Mesodermal cell (in vitro differentiated cells): ENCODE measurements at regions not wholly inside any gene's neighbourhood (a gene's known extent, or its start where the extent isn't known, plus 50 kb on each side); places are given as distances from the start of the nearest gene placed in this dataset.

ENCODE experiments used
- H3K27ac ChIP-seq: 2 replicates; pipeline ENCODE4 v1.7.0; 2013; ENCODE audit warnings: mild to moderate bottlenecking, low read depth, low read length, moderate library complexity; ENCODE audit not compliant: severe bottlenecking
- H3K36me3 ChIP-seq: 2 replicates; pipeline ENCODE4 v1.7.1; 2013; ENCODE audit warnings: mild to moderate bottlenecking, low read length, moderate library complexity; ENCODE audit not compliant: control insufficient read depth, insufficient read depth
- H3K4me1 ChIP-seq: one replicate; pipeline ENCODE4 v1.7.1; 2013; ENCODE audit warnings: mild to moderate bottlenecking, low read length; ENCODE audit not compliant: insufficient read depth, control insufficient read depth, poor library complexity, severe bottlenecking
- H3K4me3 ChIP-seq: 2 replicates; pipeline ENCODE4 v1.7.0; 2013; ENCODE audit warnings: low read length, control low read depth, mild to moderate bottlenecking; ENCODE audit not compliant: insufficient read depth, poor library complexity, severe bottlenecking; ENCODE audit errors: extremely low read depth
- H3K9me3 ChIP-seq: 2 replicates; pipeline ENCODE4 v1.7.1; 2013; ENCODE audit warnings: mild to moderate bottlenecking, low read length, moderate library complexity; ENCODE audit not compliant: control insufficient read depth
- WGBS, 2 experiments: methylation state at CpG; one replicate each; pipeline ENCODE4 v1.1.5; 2013; ENCODE audit warnings: missing lambda C conversion rate in 2 of 2; ENCODE audit not compliant: insufficient coverage in 2 of 2; 5-methylcytosine and 5-hydroxymethylcytosine counted together

- Histone ChIP-seq H3K4me1 (peaks cover 13% of the 10 kb centered on the region), H3K27ac (no peak overlapping the region), H3K4me3 (no peak overlapping the region), H3K36me3 (no peaks in the 10 kb centered on the region), H3K9me3 (no peaks in the 10 kb centered on the region)
- WGBS, 2 experiments = 100% methylated on average over 1 of the region's 1 CpG
Observed at GRCh38 chr4:4695497-4695896, 153.6 kb upstream of the STX18 start.

- no peak overlapping the region for H3K27ac ChIP-seq
- peaks cover 13% of the 10 kb centered on the region for H3K4me1 ChIP-seq
- no peak overlapping the region for H3K4me3 ChIP-seq
- no peaks in the 10 kb centered on the region for H3K9me3 ChIP-seq
- H3K36me3 ChIP-seq = no peaks in the 10 kb centered on the region
Observed at GRCh38 chr4:4694827-4695226, 153.0 kb upstream of the STX18 start.

- 45 to 54% methylated on average over 5 of the region's 5 CpGs for whole genome bisulfite sequencing, 2 experiments
- Histone ChIP-seq H3K4me1 (peaks cover 13% of the 10 kb centered on the region), H3K9me3 (no peaks in the 10 kb centered on the region), H3K4me3 (no peak overlapping the region), H3K27ac (peak overlapping the region; percentile 53), H3K36me3 (no peaks in the 10 kb centered on the region)
Observed at GRCh38 chr4:4694296-4694772, 152.5 kb upstream of the STX18 start.

- H3K27ac ChIP-seq = no peak overlapping the region
- H3K9me3 ChIP-seq = no peaks in the 10 kb centered on the region
- no peaks in the 10 kb centered on the region for H3K36me3 ChIP-seq
- H3K4me3 ChIP-seq = no peak overlapping the region
- peaks cover 14% of the 10 kb centered on the region for H3K4me1 ChIP-seq
- 88 to 89% methylated on average over 5 to 8 of the region's 8 CpGs for WGBS, 2 experiments
Observed at GRCh38 chr4:4693755-4694295, 152.0 kb upstream of the STX18 start.

GRCh38 chr4:4693258-4693657, 151.4 kb upstream of the STX18 start:
- Histone ChIP-seq H3K4me3 (no peak overlapping the region), H3K27ac (no peak overlapping the region), H3K9me3 (no peaks in the 10 kb centered on the region), H3K4me1 (peaks cover 19% of the 10 kb centered on the region), H3K36me3 (no peaks in the 10 kb centered on the region)
- 80 to 87% methylated on average over 1 to 3 of the region's 3 CpGs for WGBS, 2 experiments

GRCh38 chr4:4690854-4691253, 149.0 kb upstream of the STX18 start:
- H3K27ac ChIP-seq = no peak overlapping the region
- H3K4me3 ChIP-seq = no peak overlapping the region
- no peaks in the 10 kb centered on the region for H3K36me3 ChIP-seq
- H3K9me3 ChIP-seq = no peaks in the 10 kb centered on the region
- peaks cover 26% of the 10 kb centered on the region for H3K4me1 ChIP-seq
- 100% methylated on average over 1 of the region's 2 CpGs; no CpG with 5 or more reads in 1 of the 2 experiments for WGBS, 2 experiments

GRCh38 chr4:4689694-4690440, 148.0 kb upstream of the STX18 start:
- peaks cover 30% of the 10 kb centered on the region for H3K4me1 ChIP-seq
- 90 to 91% methylated on average over 7 to 8 of the region's 8 CpGs for WGBS, 2 experiments
- H3K4me3 ChIP-seq = no peak overlapping the region
- H3K27ac ChIP-seq = no peak overlapping the region
- H3K9me3 ChIP-seq = no peaks in the 10 kb centered on the region
- no peaks in the 10 kb centered on the region for H3K36me3 ChIP-seq

- H3K9me3 ChIP-seq = no peaks in the 10 kb centered on the region
- 76 to 79% methylated on average over 17 of the region's 17 CpGs for WGBS, 2 experiments
- peaks cover 18% of the 10 kb centered on the region for H3K4me1 ChIP-seq
- H3K27ac ChIP-seq = peak overlapping the region; percentile 49
- H3K4me3 ChIP-seq = no peak overlapping the region
- no peaks in the 10 kb centered on the region for H3K36me3 ChIP-seq
Observed at GRCh38 chr4:4687935-4688727, 146.3 kb upstream of the STX18 start.

- 71 to 93% methylated on average over 2 of the region's 4 CpGs for WGBS, 2 experiments
- no peak overlapping the region for H3K4me3 ChIP-seq
- no peak overlapping the region for H3K27ac ChIP-seq
- H3K4me1 ChIP-seq = peaks cover 17% of the 10 kb centered on the region
- H3K9me3 ChIP-seq = no peaks in the 10 kb centered on the region
- no peaks in the 10 kb centered on the region for H3K36me3 ChIP-seq
Observed at GRCh38 chr4:4687100-4687499, 145.3 kb upstream of the STX18 start.

- no peaks in the 10 kb centered on the region for H3K36me3 ChIP-seq
- H3K4me3 ChIP-seq = no peak overlapping the region
- no peak overlapping the region for H3K27ac ChIP-seq
- WGBS, 2 experiments = 87 to 92% methylated on average over 4 to 5 of the region's 10 CpGs
- H3K4me1 ChIP-seq = peaks cover 17% of the 10 kb centered on the region
- H3K9me3 ChIP-seq = no peaks in the 10 kb centered on the region
Observed at GRCh38 chr4:4685810-4686795, 144.3 kb upstream of the STX18 start.
